ENCODE measurements at regions not wholly inside any gene's neighbourhood (a gene's known extent, or its start where the extent isn't known, plus 50 kb on each side); places are given as distances from the start of the nearest gene placed in this dataset.

DNA sequence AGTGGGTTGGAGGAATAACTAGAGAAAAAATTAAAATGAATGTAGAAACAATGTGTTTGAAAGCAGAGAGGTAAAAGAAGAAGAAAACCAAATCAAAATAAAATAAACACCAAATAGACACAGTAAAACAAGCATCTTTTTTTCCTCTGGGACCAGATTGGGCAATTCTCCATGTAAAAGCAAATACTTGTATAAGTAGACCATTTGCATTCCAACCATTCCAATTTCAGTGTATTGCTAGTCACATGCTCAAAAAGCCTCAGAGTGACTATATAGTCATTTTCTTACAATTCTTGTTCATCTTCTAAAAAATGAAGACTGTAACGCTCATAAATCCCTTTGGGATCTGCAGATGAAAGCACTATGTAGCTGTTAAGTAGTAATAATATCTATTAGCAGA is 969.5 kb downstream of the PCDH18 start:
- DNase-seq: no peak
- intact Hi-C loops (cut with DNase I): no loop called here
- ATAC-seq: no peak

DNA sequence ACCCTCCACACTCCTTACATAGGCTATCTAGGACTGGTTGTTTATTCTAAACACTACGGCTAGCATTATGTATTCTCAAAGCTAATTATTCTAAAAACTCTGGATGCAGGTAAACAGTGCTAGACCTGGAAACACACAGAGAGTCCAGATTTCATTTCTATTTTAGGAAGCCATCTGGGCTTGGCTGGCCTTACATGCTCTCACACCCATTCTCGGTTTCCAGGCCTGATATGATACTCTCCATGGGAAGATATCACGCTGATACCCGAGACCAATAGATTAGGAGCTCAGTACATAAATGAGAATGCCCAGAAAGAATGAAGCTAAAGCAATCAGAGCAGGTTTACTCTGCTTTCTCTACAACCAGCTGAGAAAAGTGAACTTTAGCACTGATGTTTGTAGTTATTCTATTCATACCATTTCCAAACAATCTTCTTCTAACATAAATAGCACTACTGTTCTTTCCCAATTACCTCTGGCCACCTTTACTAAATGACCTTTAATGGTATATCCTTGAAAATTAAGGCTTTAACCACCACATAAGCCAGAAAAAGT is 973.3 kb downstream of the PCDH18 start:
- intact Hi-C loops (cut with DNase I): no loop called here
- DNase-seq (no peak), ATAC-seq (no peak)

GRCh38 chr4:136557396-136557795 is 974.9 kb downstream of the PCDH18 start:
- DNase-seq (no peak), ATAC-seq (no peak)
- intact Hi-C loops (cut with DNase I): no loop called here

GRCh38 chr4:136554033-136554432 is 978.3 kb downstream of the PCDH18 start:
- intact Hi-C loops (cut with DNase I): no loop called here
- DNase-seq (no peak), ATAC-seq (no peak)

DNA sequence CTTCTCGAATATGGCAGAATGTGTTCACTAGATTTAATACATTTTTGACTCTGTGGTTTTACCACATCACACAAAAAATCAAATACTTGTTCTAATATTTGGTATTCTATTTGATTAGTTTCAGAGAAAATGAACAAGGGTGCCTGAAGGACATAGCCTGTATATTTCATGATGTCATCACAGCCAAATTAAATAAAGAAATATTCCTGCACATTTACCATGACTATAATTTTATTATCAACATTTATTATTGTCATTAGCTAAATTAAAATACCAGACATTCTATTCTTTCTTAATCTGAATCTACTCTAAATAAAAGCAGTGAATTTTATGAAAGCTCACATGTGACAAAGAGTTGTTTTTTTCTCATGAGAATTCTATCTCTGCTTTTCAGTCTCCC is 980.5 kb downstream of the PCDH18 start:
- ATAC-seq (no peak), DNase-seq (no peak)
- intact Hi-C loops (cut with DNase I): no loop called here

- no peak for DNase-seq
- no peak for ATAC-seq
- intact Hi-C loops (cut with DNase I): no loop called here
Observed at GRCh38 chr4:136540747-136541146, 991.5 kb downstream of the PCDH18 start.

DNA sequence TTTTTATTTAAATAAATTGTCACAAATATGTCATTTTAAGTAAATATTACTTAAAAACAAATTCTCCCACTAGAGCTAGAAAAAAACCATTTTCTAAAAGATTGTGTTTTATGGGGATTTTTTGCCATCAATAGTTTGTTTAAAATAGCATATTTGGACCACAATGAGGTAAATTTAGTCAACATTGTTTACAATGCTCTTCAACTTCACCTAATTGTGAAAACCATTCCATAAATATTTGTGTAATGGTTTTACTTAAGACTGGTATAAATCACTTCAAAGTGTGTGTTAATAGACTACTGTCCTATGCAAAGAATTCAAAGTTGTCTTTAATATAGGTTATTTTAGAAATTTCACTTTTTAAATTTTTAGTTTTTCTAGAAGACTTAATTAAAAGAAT is 1004.2 kb downstream of the PCDH18 start:
- intact Hi-C loops (cut with DNase I): no loop called here
- no peak for ATAC-seq

GRCh38 chr4:136526517-136526916 is 1005.8 kb downstream of the PCDH18 start:
- ATAC-seq (no peak), DNase-seq (no peak)
- intact Hi-C loops (cut with DNase I): no loop called here

More for the DNA sequence above, 1004.2 kb downstream of the PCDH18 start:
- DNase-seq: no peak

- intact Hi-C loops (cut with DNase I): no loop called here
- DNase-seq (no peak), ATAC-seq (no peak)
Observed at GRCh38 chr4:136524039-136524438, 1008.3 kb downstream of the PCDH18 start.

DNA sequence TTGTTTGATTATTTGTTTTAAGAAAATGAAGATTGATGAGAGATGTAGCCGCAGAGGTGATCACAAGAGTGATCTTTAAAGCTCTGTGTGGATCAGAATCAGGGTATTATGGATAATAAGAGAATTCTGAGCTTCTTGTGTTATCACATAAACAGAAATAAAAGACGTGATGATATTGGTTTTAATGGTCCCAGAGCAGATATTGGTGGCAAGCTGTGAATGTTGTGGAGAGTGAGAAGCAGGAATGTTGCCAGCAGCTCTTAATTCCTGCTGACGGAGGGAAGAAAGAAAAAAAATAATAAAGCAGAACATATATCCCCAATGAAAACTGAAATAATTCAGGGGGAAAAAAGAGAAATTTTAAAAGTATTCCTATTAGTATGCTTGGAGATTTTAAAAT is 1015.9 kb downstream of the PCDH18 start:
- ATAC-seq: no peak
- DNase-seq: no peak
- intact Hi-C loops (cut with DNase I): no loop called here

DNA sequence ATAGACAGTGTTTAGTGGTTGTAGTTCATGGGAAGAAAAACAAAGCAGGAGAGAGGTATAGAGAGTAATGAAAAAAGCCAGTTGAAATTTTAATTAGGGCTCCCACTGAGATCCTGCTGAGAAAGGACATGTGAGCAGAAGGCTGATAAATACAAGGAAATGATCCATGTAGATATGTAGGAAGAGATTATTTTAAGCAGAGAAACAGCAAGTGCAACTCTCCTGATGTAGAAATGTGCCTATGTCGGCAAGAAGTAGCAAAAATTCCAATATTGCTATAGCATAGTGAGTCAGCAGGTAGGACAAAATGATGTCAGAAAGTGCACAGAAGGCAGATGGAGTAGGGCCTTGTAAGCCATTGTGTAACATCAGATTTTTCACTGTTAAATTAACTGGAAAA is 1027.3 kb downstream of the PCDH18 start:
- ATAC-seq (no peak), DNase-seq (no peak)
- intact Hi-C loops (cut with DNase I): no loop called here

GRCh38 chr4:136495851-136496250 is 1036.4 kb downstream of the PCDH18 start:
- no peak for DNase-seq
- ATAC-seq: no peak
- intact Hi-C loops (cut with DNase I): no loop called here

DNA sequence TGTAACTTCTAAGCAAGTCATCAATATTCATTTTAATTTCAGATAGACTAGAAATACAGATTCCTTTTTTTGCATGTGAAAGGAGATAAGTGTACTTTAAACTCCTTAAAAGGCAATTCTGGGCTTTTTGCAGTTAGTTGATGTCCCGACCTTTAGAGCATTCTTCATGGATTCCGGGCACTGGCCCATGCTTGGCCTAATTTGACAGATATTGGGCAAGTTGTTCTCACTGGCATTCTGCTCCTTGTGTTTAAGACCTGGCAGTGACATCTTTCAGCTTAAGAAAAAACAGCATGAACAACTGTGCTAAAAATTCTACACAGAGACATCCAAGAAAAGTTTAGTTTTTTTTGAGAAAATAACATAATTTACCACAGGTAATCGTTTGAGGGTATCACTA is 1037.2 kb downstream of the PCDH18 start:
- DNase-seq (no peak), ATAC-seq (no peak)
- intact Hi-C loops (cut with DNase I): no loop called here

DNA sequence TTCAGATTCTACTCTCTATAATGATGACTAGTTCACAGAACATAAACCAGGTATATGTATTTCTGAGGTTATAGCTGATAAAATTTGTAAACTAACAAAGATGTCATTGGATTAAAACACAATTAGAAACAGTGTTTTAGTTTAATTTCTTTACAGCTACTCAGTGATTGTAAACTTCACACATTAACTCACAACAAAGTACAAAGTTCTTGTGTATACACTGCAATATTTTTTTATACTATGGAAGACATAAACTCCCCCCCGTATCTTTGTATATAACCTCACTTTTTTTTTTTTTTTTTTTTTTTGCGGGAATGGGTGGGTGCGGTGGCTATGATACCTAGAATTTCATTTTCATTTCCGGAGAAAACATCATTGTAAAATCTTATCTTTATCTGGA is 1043.2 kb downstream of the PCDH18 start:
- ATAC-seq (no peak), DNase-seq (no peak)
- intact Hi-C loops (cut with DNase I): no loop called here

GRCh38 chr4:136484996-136485395 is 1047.3 kb downstream of the PCDH18 start:
- DNase-seq (no peak), ATAC-seq (no peak)
- intact Hi-C loops (cut with DNase I): no loop called here

DNA sequence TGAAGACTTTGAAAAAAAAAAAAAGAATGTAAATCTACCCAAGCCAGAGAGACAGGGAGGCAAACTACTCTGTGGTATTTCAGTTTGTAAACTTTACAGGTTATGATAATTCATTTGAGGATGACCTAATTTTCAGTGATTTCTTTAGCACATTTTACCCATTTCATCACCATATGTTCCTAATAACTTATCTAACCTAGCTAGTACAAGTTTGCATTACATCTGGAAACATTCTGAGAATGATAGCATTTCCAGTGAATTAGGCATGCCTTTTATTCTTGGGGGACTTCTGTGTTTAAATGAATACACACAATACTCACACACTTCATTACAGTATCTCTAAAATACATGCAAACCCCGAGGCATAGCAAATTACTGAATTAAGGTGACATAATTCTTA is 1055.5 kb downstream of the PCDH18 start:
- ATAC-seq (no peak), DNase-seq (no peak)
- intact Hi-C loops (cut with DNase I): no loop called here

- ATAC-seq (no peak), DNase-seq (no peak)
- intact Hi-C loops (cut with DNase I): no loop called here
Observed at GRCh38 chr4:136471051-136471450, 1061.2 kb downstream of the PCDH18 start.

DNA sequence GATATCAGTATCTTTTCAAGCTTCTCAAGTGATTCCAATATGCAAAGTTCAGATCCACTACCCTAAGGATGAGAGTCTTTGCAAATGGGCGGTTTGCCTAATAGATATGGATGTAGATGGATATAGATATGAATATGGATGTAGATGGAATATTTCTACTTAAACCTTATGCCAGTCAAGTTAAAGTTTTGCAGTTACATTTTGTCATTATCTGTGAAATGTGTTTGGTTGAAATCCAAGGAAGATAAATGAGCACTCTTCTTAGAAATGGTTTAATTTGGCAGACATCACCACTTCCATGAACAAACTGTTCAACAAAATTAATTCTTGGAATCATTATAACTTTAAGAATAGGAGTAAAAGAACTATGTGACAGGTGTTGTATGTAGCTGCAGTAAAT is 1066.6 kb downstream of the PCDH18 start:
- intact Hi-C loops (cut with DNase I): no loop called here
- DNase-seq (no peak), ATAC-seq (no peak)

DNA sequence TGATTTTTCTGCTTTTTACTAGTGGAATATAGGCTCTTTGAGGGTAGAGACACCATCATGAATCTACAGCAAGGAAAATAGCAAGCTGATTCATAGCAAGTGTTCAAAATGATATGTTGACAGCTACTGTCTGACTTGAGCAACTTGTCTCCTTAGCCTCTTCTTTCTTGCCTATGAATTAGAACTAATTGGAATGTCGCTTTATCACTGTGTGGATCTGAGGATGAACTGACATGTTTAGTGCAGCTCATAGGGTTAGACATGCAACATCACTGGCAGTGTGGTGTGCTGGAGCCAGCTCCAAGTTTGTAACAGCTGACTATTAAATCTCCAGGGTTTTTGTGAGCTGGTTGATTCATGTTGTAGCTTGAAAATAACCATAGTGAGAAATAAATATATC is 1068.4 kb downstream of the PCDH18 start:
- intact Hi-C loops (cut with DNase I): no loop called here
- DNase-seq (no peak), ATAC-seq (no peak)

GRCh38 chr4:136461533-136461932 is 1070.8 kb downstream of the PCDH18 start:
- ATAC-seq (no peak), DNase-seq (no peak)
- intact Hi-C loops (cut with DNase I): no loop called here

DNA sequence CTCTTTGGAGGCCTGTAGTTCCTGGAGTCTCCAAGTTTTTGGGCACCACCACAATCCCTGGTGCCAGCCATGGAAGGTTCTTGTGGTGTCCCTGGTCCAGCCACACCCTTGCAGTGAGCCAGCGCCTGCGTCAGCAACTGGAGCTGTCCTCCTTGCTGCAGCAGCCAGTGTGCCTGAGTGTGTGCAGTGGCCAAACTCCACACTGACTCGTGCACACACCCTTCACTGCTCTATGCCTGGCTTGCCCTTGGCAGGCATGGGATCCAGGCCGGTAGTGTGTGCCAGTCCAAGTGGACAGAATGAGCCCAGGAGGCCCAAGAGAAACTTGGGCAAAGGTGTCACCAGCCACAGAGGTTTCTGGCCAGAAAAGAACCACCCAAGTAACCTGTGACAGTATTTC is 1074.0 kb downstream of the PCDH18 start:
- DNase-seq (no peak), ATAC-seq (no peak)
- intact Hi-C loops (cut with DNase I): no loop called here

GRCh38 chr4:136457577-136457976 is 1074.7 kb downstream of the PCDH18 start:
- intact Hi-C loops (cut with DNase I): no loop called here
- no peak for ATAC-seq
- DNase-seq: no peak
